Thoracic aorta (tissue), 2 donors: ENCODE measurements at regions not wholly inside any gene's neighbourhood (a gene's known extent, or its start where the extent isn't known, plus 50 kb on each side); places are given as distances from the start of the nearest gene placed in this dataset.

Experiments
- ATAC-seq: fragments of 150-250 bp; one replicate; pipeline ENCODE4 v1.8.0; 2017; ENCODE audit warnings: low read depth; ENCODE audit not compliant: insufficient number of reproducible peaks, low FRiP score
- DNase-seq: peaks from one replicate; pipeline ENCODE4 v3.0.0-alpha.2; 2020; ENCODE audit warnings: low spot score
- H3K27ac ChIP-seq, 2 donors: fragments of 200-600 bp; sonication (generic); 1 replicate in 1 of 2; 2 replicates in 1 of 2; pipeline ENCODE4 v1.5.1; 2016; ENCODE audit warnings: mild to moderate bottlenecking in 2 of 2, moderate library complexity in 2 of 2
- H3K27me3 ChIP-seq: fragments of 200-600 bp; sonication (generic); replicated peaks from 2 replicates; pipeline ENCODE4 v1.6.0; 2016; ENCODE audit warnings: mild to moderate bottlenecking; ENCODE audit not compliant: insufficient read depth
- H3K36me3 ChIP-seq: fragments of 200-600 bp; sonication (generic); one replicate; pipeline ENCODE4 v1.5.1; 2016
- H3K4me1 ChIP-seq, 2 donors: fragments of 200-600 bp; sonication (generic); 1 replicate in 1 of 2; 2 replicates in 1 of 2; pipeline versions ENCODE4 v1.5.1 to v1.6.0; 2016; ENCODE audit warnings: low read depth in 2 of 2, mild to moderate bottlenecking in 1 of 2; ENCODE audit not compliant: control insufficient read depth in 1 of 2
- H3K4me3 ChIP-seq: fragments of 200-600 bp; sonication (generic); 2 replicates; pipeline ENCODE4 v1.5.1; 2016; ENCODE audit warnings: mild to moderate bottlenecking
- H3K9me3 ChIP-seq: fragments of 200-600 bp; sonication (generic); 2 replicates; pipeline ENCODE4 v1.5.1; 2016
- TF ChIP-seq, protein P1 (sequence below): fragments of 200-600 bp; sonication (generic); IDR thresholded peaks from one replicate; pipeline ENCODE4 v1.5.1; 2019; ENCODE audit warnings: antibody characterized with exemption

DNA sequence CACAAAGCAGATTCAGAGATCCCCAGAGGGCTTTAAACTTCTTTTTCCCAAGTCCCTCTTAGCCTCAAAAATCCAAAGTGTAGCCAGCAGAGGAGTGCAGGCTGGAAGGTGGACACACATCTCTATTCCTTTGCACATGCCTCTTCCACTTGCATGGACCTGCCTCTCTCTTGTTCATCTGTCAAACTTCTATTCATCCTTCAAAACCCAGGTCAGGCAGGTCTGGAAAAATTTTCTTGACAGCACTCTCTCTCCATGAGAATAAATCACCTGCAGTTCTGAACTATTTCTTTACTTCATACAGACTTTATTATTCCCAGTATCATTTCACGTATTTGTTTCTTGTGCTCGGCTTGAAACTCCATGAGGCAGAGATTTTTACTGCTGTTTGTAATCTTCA, 127.5 kb downstream of the SS18 start:
- ATAC-seq (no peak), DNase-seq (no peak)
- Histone ChIP-seq H3K36me3 (no peaks in the 10 kb centered on the region), H3K4me1 (no peaks in the 10 kb centered on the region), H3K27ac (no peak overlapping the region), H3K9me3 (no peaks in the 10 kb centered on the region), H3K27me3 (no peaks in the 10 kb centered on the region), H3K4me3 (no peak overlapping the region)
- TF ChIP-seq, protein P1, sequence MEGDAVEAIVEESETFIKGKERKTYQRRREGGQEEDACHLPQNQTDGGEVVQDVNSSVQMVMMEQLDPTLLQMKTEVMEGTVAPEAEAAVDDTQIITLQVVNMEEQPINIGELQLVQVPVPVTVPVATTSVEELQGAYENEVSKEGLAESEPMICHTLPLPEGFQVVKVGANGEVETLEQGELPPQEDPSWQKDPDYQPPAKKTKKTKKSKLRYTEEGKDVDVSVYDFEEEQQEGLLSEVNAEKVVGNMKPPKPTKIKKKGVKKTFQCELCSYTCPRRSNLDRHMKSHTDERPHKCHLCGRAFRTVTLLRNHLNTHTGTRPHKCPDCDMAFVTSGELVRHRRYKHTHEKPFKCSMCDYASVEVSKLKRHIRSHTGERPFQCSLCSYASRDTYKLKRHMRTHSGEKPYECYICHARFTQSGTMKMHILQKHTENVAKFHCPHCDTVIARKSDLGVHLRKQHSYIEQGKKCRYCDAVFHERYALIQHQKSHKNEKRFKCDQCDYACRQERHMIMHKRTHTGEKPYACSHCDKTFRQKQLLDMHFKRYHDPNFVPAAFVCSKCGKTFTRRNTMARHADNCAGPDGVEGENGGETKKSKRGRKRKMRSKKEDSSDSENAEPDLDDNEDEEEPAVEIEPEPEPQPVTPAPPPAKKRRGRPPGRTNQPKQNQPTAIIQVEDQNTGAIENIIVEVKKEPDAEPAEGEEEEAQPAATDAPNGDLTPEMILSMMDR = no peak

DNA sequence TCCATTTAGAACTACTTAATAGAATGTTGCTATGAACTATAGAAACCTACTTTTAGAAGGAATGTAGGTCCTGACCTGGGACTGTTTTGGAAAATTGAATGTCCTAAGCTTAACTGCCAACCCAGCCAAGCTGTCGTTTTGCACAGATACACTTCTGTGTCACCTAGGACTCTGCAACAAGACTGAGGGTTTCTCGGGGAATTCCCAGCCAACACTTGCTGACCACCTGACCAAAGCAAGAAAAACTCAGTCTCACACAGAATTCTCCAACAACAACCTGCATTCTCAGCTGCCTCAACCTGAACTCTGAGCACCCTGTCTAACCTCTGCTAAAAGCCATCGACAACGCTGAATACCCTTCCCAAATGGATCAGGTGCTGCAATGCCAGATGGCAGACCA, 128.2 kb downstream of the SS18 start:
- H3K27me3 ChIP-seq = no peaks in the 10 kb centered on the region
- no peaks in the 10 kb centered on the region for H3K4me1 ChIP-seq
- no peaks in the 10 kb centered on the region for H3K36me3 ChIP-seq
- ATAC-seq (no peak), DNase-seq (no peak)
- H3K9me3 ChIP-seq = no peaks in the 10 kb centered on the region
- TF ChIP-seq, protein P1 = no peak
- H3K27ac ChIP-seq = no peak overlapping the region
- H3K4me3 ChIP-seq = no peak overlapping the region

DNA sequence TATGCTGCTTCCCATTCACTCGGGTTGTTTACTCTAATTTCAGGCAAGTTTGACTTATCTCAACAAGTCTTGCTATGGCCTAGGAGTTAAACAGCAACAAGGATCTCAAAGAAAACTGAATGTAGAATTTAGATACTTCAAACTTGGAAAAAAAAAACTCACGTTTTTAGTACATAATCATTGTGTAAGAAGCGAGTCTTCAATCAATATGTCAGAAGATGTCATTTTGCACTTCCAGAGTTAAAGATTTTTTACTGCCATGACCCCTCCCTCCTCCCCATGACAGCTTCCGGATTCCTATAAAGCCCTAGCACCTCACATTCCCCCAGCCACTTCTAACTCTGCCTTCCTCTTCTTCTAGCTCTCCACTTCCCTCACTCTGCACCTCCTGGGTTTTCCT, 133.4 kb downstream of the SS18 start:
- Histone ChIP-seq H3K27ac (no peak overlapping the region), H3K36me3 (no peaks in the 10 kb centered on the region), H3K27me3 (no peaks in the 10 kb centered on the region), H3K4me1 (no peaks in the 10 kb centered on the region), H3K4me3 (no peak overlapping the region), H3K9me3 (no peaks in the 10 kb centered on the region)
- no peak for DNase-seq
- no peak for ATAC-seq
- TF ChIP-seq, protein P1 = no peak

DNA sequence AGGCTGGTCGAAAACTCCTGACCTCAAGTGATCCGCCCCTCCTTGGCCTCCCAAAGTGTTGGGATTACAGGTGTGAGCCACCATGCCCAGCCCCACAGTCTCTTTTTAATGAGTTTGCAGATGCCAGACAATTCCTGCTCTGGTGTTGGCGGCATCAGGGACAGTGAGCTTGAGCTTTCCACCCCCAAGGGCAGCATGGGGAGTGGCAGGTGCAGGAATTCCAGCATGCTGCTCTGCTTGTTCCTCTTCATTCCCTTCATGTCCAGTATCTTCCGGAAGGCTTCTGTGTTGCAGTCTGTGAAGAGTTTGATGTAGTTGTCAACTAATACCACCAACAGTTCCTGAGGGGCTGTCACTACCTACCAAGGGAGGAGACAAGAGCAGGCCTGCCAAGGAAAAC, 137.3 kb downstream of the SS18 start:
- TF ChIP-seq, protein P1 = no peak
- Histone ChIP-seq H3K9me3 (no peaks in the 10 kb centered on the region), H3K27ac (no peak overlapping the region), H3K36me3 (no peaks in the 10 kb centered on the region), H3K4me3 (no peak overlapping the region), H3K4me1 (no peaks in the 10 kb centered on the region), H3K27me3 (no peaks in the 10 kb centered on the region)
- ATAC-seq (no peak), DNase-seq (no peak)

DNA sequence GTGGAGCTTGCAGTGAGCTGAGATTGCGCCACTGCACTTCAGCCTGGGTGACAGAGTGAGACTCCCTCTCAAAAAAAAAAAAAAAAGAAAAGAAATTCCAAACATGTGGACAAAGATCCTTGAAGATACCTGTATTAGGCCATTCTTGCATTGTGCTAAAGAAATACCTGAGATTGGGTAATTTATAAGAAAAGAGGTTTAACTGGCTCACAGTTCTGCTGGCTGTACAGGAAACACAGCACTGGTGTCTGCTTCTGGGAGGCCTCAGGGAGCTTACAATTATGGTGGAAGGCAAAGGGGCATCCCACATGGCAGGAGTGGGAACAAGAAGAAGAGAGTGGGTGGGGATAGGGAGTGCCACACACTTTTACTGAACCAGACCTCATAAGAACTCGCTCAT, 140.1 kb downstream of the SS18 start:
- ATAC-seq = no peak

More for the DNA sequence above, 140.1 kb downstream of the SS18 start:
- H3K9me3 ChIP-seq = no peaks in the 10 kb centered on the region
- H3K27ac ChIP-seq = no peak overlapping the region
- no peaks in the 10 kb centered on the region for H3K36me3 ChIP-seq
- no peak overlapping the region for H3K4me3 ChIP-seq
- H3K4me1 ChIP-seq = no peaks in the 10 kb centered on the region
- no peaks in the 10 kb centered on the region for H3K27me3 ChIP-seq
- TF ChIP-seq, protein P1 = no peak
- DNase-seq = no peak
